Nephron (organoid): ENCODE measurements at regions not wholly inside any gene's neighbourhood (a gene's known extent, or its start where the extent isn't known, plus 50 kb on each side); places are given as distances from the start of the nearest gene placed in this dataset.
"Not testable (repeated sequence)": the region's sequence is repeated elsewhere in the genome, so short reads cannot be mapped to it uniquely, and the experiment has no call there.

Experiments
- H3K27ac Mint-ChIP-seq, 3 experiments: 2 replicates each; pipeline ENCODE4 v1.8.0; 2020; ENCODE audit warnings: mixed read lengths in 3 of 3, mild to moderate bottlenecking in 2 of 3, moderate library complexity in 1 of 3
- H3K27me3 Mint-ChIP-seq: 2 replicates; pipeline ENCODE4 v1.8.0; 2021; ENCODE audit warnings: low read depth, mild to moderate bottlenecking, moderate library complexity, mixed read lengths
- H3K36me3 Mint-ChIP-seq: 2 replicates; pipeline ENCODE4 v1.8.0; 2020; ENCODE audit warnings: low read depth, mixed read lengths
- H3K4me1 Mint-ChIP-seq: 2 replicates; pipeline ENCODE4 v1.8.0; 2020; ENCODE audit warnings: mixed read lengths
- H3K4me3 Mint-ChIP-seq, 3 experiments: 2 replicates each; pipeline ENCODE4 v1.8.0; 2020; ENCODE audit warnings: mild to moderate bottlenecking in 3 of 3, mixed read lengths in 3 of 3, moderate library complexity in 2 of 3
- H3K9me3 Mint-ChIP-seq: 2 replicates; pipeline ENCODE4 v1.8.0; 2020; ENCODE audit warnings: mixed read lengths
- CTCF ChIP-seq, 3 experiments: fragments of 200-600 bp; sonication (generic); IDR thresholded peaks; one replicate each; pipeline ENCODE4 v1.5.0; 2021; ENCODE audit warnings: antibody characterized with exemption in 3 of 3; ENCODE audit not compliant: unreplicated experiment in 3 of 3

- not testable (repeated sequence) for H3K36me3 Mint-ChIP-seq, H3K9me3 Mint-ChIP-seq, H3K4me3 Mint-ChIP-seq, H3K27me3 Mint-ChIP-seq, H3K4me1 Mint-ChIP-seq, H3K27ac Mint-ChIP-seq
Observed at GRCh38 chr15:22184678-22185077, 104.4 kb downstream of the OR4M2 start.

- H3K4me1 Mint-ChIP-seq, H3K27ac Mint-ChIP-seq, H3K36me3 Mint-ChIP-seq, H3K4me3 Mint-ChIP-seq, H3K9me3 Mint-ChIP-seq, H3K27me3 Mint-ChIP-seq: not testable (repeated sequence)
Observed at GRCh38 chr15:22186846-22187532, 106.7 kb downstream of the OR4M2 start.

- H3K4me3 Mint-ChIP-seq, H3K9me3 Mint-ChIP-seq, H3K4me1 Mint-ChIP-seq, H3K27ac Mint-ChIP-seq, H3K27me3 Mint-ChIP-seq, H3K36me3 Mint-ChIP-seq: not testable (repeated sequence)
Observed at GRCh38 chr15:22191818-22192217, 111.5 kb downstream of the OR4M2 start.

- not testable (repeated sequence) for H3K4me3 Mint-ChIP-seq, H3K27ac Mint-ChIP-seq, H3K36me3 Mint-ChIP-seq, H3K4me1 Mint-ChIP-seq, H3K9me3 Mint-ChIP-seq, H3K27me3 Mint-ChIP-seq
Observed at GRCh38 chr15:22194739-22195617, 114.7 kb downstream of the OR4M2 start.

- H3K36me3 Mint-ChIP-seq, H3K27ac Mint-ChIP-seq, H3K9me3 Mint-ChIP-seq, H3K4me1 Mint-ChIP-seq, H3K27me3 Mint-ChIP-seq, H3K4me3 Mint-ChIP-seq: not testable (repeated sequence)
Observed at GRCh38 chr15:22196423-22196822, 116.1 kb downstream of the OR4M2 start.

- not testable (repeated sequence) for H3K27ac Mint-ChIP-seq, H3K9me3 Mint-ChIP-seq
Observed at GRCh38 chr15:22200417-22200816, 120.1 kb downstream of the OR4M2 start.

GRCh38 chr15:22201993-22202659 is 121.8 kb downstream of the OR4M2 start:
- not testable (repeated sequence) for H3K27me3 Mint-ChIP-seq, H3K27ac Mint-ChIP-seq, H3K4me3 Mint-ChIP-seq, H3K36me3 Mint-ChIP-seq, H3K4me1 Mint-ChIP-seq, H3K9me3 Mint-ChIP-seq

More at GRCh38 chr15:22200417-22200816, 120.1 kb downstream of the OR4M2 start:
- H3K27me3 Mint-ChIP-seq, H3K36me3 Mint-ChIP-seq, H3K4me1 Mint-ChIP-seq, H3K4me3 Mint-ChIP-seq: not testable (repeated sequence)

GRCh38 chr15:22203208-22203607 is 122.9 kb downstream of the OR4M2 start:
- H3K4me3 Mint-ChIP-seq, H3K4me1 Mint-ChIP-seq, H3K27me3 Mint-ChIP-seq, H3K36me3 Mint-ChIP-seq, H3K27ac Mint-ChIP-seq, H3K9me3 Mint-ChIP-seq: not testable (repeated sequence)

GRCh38 chr15:22209086-22209485 is 128.8 kb downstream of the OR4M2 start:
- not testable (repeated sequence) for H3K27me3 Mint-ChIP-seq, H3K36me3 Mint-ChIP-seq, H3K4me1 Mint-ChIP-seq, H3K27ac Mint-ChIP-seq, H3K9me3 Mint-ChIP-seq, H3K4me3 Mint-ChIP-seq

GRCh38 chr15:22222596-22222995 is 142.3 kb downstream of the OR4M2 start:
- H3K4me3 Mint-ChIP-seq, H3K27me3 Mint-ChIP-seq, H3K27ac Mint-ChIP-seq, H3K4me1 Mint-ChIP-seq: not testable (repeated sequence)
- Mint-ChIP-seq H3K9me3 (peaks cover 50% of the 10 kb centered on the region), H3K36me3 (peaks cover 10% of the 10 kb centered on the region)

- H3K27me3 Mint-ChIP-seq, result no peaks in the 10 kb centered on the region
- H3K36me3 Mint-ChIP-seq, result peaks cover 10% of the 10 kb centered on the region
- peaks cover 65% of the 10 kb centered on the region for H3K9me3 Mint-ChIP-seq
- H3K4me1 Mint-ChIP-seq, result no peaks in the 10 kb centered on the region
- H3K4me3 Mint-ChIP-seq, result no peak overlapping the region
- no peak overlapping the region for H3K27ac Mint-ChIP-seq
- no peak for TF ChIP-seq CTCF (IDR thresholded peaks at IDR 0.05; ENCODE audit: unreplicated experiment in 3 of 3)
Observed at GRCh38 chr15:22224241-22224671, 143.9 kb downstream of the OR4M2 start.

GRCh38 chr15:22224961-22225360 is 144.6 kb downstream of the OR4M2 start:
- not testable (repeated sequence) for H3K27ac Mint-ChIP-seq, H3K27me3 Mint-ChIP-seq, H3K4me3 Mint-ChIP-seq, H3K4me1 Mint-ChIP-seq
- Mint-ChIP-seq H3K36me3 (peaks cover 10% of the 10 kb centered on the region), H3K9me3 (peaks cover 70% of the 10 kb centered on the region)
